GM18951 (cell line): ENCODE measurements at regions not wholly inside any gene's neighbourhood (a gene's known extent, or its start where the extent isn't known, plus 50 kb on each side); places are given as distances from the start of the nearest gene placed in this dataset.

Experiments used
- POLR2A ChIP-seq: IDR thresholded peaks from 4 replicates; pipeline ENCODE4 v1.6.1; 2011; ENCODE audit warnings: mild to moderate bottlenecking; ENCODE audit not compliant: insufficient read length, insufficient read depth; ENCODE audit errors: extremely low read depth
- in situ Hi-C: fragments of 300-500 bp; cut with MboI; formaldehyde crosslinking; loops from one replicate; pipeline ENCODE4 v1.12.0; 2022; ENCODE audit warnings: low sequenced_read_pairs, mixed read lengths, inconsistent platforms; ENCODE audit not compliant: unreplicated experiment

DNA sequence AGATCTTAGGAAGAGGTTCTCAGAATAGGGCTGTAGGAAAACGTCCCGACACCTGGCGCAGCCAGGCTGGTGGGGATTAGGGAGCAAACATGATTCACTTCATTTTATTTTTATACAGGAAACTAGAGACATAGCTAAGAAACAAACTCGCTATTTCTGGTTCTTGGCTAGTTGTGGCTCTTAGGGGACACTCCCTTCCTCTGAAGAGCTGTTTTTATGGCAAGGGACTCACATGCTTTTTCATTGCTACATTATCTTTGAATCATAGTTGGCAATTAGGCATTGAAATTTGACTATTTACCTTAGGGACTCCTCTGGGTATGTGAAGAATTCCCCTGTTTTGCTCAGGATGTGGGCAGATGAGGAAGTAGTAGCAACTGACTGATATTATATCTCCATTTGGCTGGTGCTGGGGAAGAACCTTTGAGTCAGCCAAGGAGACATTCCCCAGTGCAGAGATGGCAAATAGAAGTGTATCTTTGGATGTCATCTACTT, 174.5 kb downstream of the SMIM20 start:
- TF ChIP-seq POLR2A: no peak

GRCh38 chr4:26093551-26093950, 179.5 kb downstream of the SMIM20 start:
- no peak for TF ChIP-seq POLR2A
- in situ Hi-C loops: no loop called here

More for the DNA sequence above, 174.5 kb downstream of the SMIM20 start:
- in situ Hi-C loops: no loop called here

DNA sequence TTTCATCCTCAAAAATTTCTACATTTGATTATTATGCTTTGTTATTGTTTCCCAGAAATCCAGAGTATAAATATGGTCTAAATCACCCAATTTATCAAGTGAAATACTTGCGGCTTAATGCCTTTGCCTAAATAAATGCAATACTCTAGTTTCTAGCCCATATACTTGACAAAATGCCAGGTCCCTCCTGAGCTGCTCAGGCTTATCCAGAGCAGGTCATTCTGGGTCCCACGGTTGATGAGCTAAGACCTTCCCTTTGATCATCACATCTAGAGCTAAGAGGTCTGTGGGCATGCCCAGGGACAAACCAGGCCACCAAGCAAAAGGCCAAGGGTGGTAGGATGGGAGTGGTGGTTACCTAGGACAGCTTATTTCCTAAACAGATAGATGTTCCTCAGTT, 180.1 kb downstream of the SMIM20 start:
- in situ Hi-C loops: no loop called here
- TF ChIP-seq POLR2A: no peak

DNA sequence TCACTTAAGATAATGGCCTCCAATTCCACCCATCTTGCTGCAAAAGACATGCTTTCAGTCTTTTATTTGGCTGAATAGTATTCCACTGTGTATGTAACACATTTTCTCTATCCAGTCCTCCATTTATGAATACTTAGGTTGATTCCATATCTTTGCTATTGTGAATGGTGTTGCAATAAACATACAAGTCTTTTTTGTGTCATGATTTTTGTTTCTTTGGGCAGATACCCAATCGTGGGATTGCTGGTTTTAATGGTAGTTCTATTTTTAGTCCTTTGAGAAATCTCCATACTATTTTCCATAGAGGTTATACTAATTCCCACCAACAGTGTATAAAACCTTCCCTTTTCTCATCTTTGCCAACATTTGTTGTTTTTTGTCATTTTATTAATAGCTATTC, 180.9 kb downstream of the SMIM20 start:
- in situ Hi-C loops: no loop called here
- TF ChIP-seq POLR2A: no peak

- in situ Hi-C loops: no loop called here
Observed at GRCh38 chr4:26099967-26100366, 185.9 kb downstream of the SMIM20 start.

GRCh38 chr4:26101011-26101410, 187.0 kb downstream of the SMIM20 start:
- no peak for TF ChIP-seq POLR2A
- in situ Hi-C loops: no loop called here

More at GRCh38 chr4:26099967-26100366, 185.9 kb downstream of the SMIM20 start:
- no peak for TF ChIP-seq POLR2A

DNA sequence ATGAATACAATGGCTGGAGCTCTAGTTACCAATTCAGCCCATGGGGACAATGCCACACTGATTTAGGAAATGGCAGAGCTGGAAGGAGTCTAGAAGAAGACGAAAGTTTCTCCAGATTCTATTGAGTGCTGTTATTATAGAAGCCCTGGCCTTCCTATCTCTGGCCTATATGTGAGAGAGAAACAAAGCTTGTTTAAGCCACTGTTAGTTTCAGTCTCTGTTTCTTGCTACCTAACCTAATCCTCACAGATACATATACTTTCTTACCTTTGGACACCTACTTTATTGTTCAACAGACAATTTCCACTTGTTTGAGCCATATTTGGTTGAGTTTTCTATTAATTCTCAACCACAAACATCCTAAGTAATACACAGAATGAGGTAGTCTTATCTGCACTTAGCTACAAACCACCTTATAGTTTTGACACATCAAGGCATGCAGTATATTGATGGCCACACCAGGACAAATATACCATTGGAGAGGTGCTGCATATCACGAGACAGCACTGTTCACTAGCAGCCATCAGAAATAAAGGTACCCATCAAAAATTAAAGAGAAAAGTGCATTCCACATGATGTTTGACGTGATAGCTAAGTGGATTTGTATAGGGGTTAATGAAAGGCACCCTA, 190.2 kb downstream of the SMIM20 start:
- TF ChIP-seq POLR2A: no peak
- in situ Hi-C loops: no loop called here

- in situ Hi-C loops: no loop called here
- TF ChIP-seq POLR2A: no peak
Observed at GRCh38 chr4:26105337-26105736, 191.3 kb downstream of the SMIM20 start.

DNA sequence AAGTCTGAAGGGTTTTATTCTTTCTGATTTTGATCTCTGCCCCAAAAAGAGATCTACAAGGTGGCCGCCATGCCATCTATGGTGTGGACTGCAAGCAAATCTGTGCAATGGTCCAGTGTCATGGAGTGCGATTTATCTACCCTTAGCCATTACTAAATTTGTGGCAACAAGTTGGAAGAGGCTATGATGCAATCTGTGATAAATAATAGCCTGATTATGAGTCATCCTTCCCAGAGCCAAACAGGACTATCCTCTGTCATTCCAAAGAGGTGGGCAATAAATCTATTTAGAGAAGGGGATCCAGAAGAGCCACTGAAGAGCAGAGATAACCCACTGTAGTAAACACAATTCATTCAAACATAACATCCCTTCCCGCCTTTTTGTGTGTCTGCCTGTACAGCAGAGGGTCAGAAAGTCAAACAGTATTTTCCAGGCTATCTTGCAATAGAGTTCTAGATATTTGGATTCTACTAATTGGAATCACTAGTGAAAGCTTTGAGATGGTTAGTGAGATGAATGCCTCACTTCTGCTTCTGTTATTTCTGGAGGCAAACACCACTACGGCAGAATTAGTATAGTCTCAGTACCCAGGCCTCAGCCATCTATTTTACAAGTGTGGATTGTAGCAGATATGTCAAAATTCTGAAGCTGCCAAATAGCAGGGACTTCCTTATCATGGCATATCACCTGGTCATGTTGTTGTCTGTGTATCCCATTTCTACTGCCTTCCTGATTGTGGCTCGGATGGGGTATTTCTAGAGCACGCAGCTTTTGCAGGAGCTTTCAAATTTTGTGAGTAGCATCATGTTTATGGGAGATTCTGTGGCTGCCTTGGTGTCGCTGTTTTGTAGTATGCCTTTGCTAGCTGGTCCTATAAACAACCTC, 192.0 kb downstream of the SMIM20 start:
- in situ Hi-C loops: no loop called here
- TF ChIP-seq POLR2A: no peak

DNA sequence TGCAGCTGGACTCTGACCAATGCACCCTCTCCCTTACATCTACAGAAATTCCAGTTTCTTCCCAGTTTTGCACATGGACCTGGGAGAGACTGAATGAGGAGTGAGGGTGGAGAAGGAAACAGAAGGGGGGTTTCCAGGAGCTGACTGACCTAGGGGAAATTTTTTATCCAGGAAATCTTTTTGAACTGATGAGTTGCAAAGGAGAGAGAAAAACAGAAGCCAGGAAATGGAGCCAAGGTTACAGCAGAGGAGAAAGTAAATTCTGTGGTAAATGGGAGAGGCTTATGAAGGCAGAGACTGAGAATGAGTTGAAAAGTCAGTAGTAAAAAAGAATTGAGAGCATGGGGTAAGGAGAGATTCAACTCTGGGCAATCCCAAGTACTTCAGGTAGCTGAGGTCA, 192.8 kb downstream of the SMIM20 start:
- in situ Hi-C loops: no loop called here

GRCh38 chr4:26108054-26108453, 194.0 kb downstream of the SMIM20 start:
- no peak for TF ChIP-seq POLR2A
- in situ Hi-C loops: no loop called here

More for the DNA sequence above, 192.8 kb downstream of the SMIM20 start:
- TF ChIP-seq POLR2A: no peak

DNA sequence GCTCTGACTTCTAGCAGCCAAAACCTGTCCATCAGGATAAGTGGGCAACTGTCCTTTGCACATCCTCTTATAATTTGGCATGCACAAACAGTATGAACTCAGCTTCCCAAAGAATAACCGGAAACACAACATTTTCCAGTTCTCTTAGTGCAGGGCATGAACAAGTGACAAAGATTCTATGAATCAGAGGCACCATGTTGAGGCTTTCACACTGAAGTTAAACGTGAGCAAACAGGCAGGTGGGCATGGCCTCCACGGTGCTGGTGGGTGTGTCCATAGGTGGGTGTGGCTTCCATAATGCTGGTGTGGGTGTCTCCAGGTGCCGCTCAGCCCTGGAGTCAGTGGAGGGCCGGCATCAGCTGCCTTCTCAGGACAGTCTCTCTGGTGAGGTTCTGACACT, 196.5 kb downstream of the SMIM20 start:
- in situ Hi-C loops: no loop called here
- TF ChIP-seq POLR2A: no peak

GRCh38 chr4:26113339-26113940, 199.4 kb downstream of the SMIM20 start:
- TF ChIP-seq POLR2A: no peak
- in situ Hi-C loops: no loop called here
